H9 (cell line): ENCODE measurements at regions not wholly inside any gene's neighbourhood (a gene's known extent, or its start where the extent isn't known, plus 50 kb on each side); places are given as distances from the start of the nearest gene placed in this dataset.

ENCODE experiments used
- DNase-seq: peaks from one replicate; pipeline ENCODE4 v3.0.0-alpha.2; 2017
- H2AFZ ChIP-seq: one replicate; pipeline ENCODE4 v1.6.1; 2013; ENCODE audit warnings: mild to moderate bottlenecking, low read length, control low read depth, moderate library complexity
- H2AK5ac ChIP-seq: 2 replicates; pipeline ENCODE4 v1.6.1; 2013; ENCODE audit warnings: low read length, control low read depth, mixed read lengths; ENCODE audit not compliant: insufficient read length
- H2BK120ac ChIP-seq: one replicate; pipeline ENCODE4 v1.6.1; 2013; ENCODE audit warnings: low read depth, mild to moderate bottlenecking, low read length, control low read depth, inconsistent platforms; ENCODE audit not compliant: poor library complexity, severe bottlenecking
- H2BK12ac ChIP-seq: 2 replicates; pipeline ENCODE4 v1.6.1; 2013; ENCODE audit warnings: low read length, control low read depth, mixed read lengths, low read depth; ENCODE audit not compliant: insufficient read length
- H2BK15ac ChIP-seq: 2 replicates; pipeline ENCODE4 v1.6.1; 2013; ENCODE audit warnings: low read depth, low read length, control low read depth
- H2BK20ac ChIP-seq: one replicate; pipeline ENCODE4 v1.6.1; 2013; ENCODE audit warnings: low read depth, mild to moderate bottlenecking, low read length, control low read depth, inconsistent platforms; ENCODE audit not compliant: poor library complexity, severe bottlenecking
- H2BK5ac ChIP-seq: 2 replicates; pipeline ENCODE4 v1.6.1; 2013; ENCODE audit warnings: low read length, control low read depth, mixed read lengths; ENCODE audit not compliant: insufficient read length
- H3K14ac ChIP-seq: 2 replicates; pipeline ENCODE4 v1.6.1; 2013; ENCODE audit warnings: low read length, control low read depth; ENCODE audit not compliant: insufficient read depth
- H3K18ac ChIP-seq: 2 replicates; pipeline ENCODE4 v1.6.1; 2013; ENCODE audit warnings: low read depth, mild to moderate bottlenecking, mixed read lengths, low read length, control low read depth; ENCODE audit not compliant: insufficient read length
- H3K23ac ChIP-seq: 2 replicates; pipeline ENCODE4 v1.6.1; 2013; ENCODE audit warnings: low read length, control low read depth, mixed read lengths, low read depth; ENCODE audit not compliant: insufficient read length
- H3K23me2 ChIP-seq: 2 replicates; pipeline ENCODE4 v1.6.1; 2013; ENCODE audit warnings: low read depth, mild to moderate bottlenecking, mixed read lengths, low read length, control low read depth; ENCODE audit not compliant: insufficient read length, poor library complexity, severe bottlenecking
- H3K27ac ChIP-seq: 2 replicates; pipeline ENCODE4 v1.5.1; 2013; ENCODE audit warnings: low read length, control low read depth, mixed read lengths, low read depth; ENCODE audit not compliant: insufficient read length
- H3K27me3 ChIP-seq: 2 replicates; pipeline ENCODE4 v1.6.1; 2013; ENCODE audit warnings: low read length, control low read depth, inconsistent platforms; ENCODE audit not compliant: insufficient read depth
- H3K4ac ChIP-seq: 2 replicates; pipeline ENCODE4 v1.6.1; 2013; ENCODE audit warnings: low read depth, mild to moderate bottlenecking, control low read depth, inconsistent platforms, low read length, moderate library complexity
- H3K4me1 ChIP-seq: 2 replicates; pipeline ENCODE4 v1.6.1; 2013; ENCODE audit warnings: low read length, control low read depth, inconsistent platforms; ENCODE audit not compliant: insufficient read depth
- H3K4me2 ChIP-seq: 2 replicates; pipeline ENCODE4 v1.6.1; 2013; ENCODE audit warnings: low read length, control low read depth, mixed read lengths; ENCODE audit not compliant: insufficient read length, insufficient read depth
- H3K56ac ChIP-seq: 2 replicates; pipeline ENCODE4 v1.6.1; 2013; ENCODE audit warnings: low read depth, mild to moderate bottlenecking, mixed read lengths, low read length, control low read depth; ENCODE audit not compliant: insufficient read length
- H3K79me1 ChIP-seq: 2 replicates; pipeline ENCODE4 v1.6.1; 2013; ENCODE audit warnings: low read depth, mild to moderate bottlenecking, moderate library complexity, low read length, control low read depth, inconsistent platforms; ENCODE audit not compliant: insufficient read depth, poor library complexity, severe bottlenecking
- H3K79me2 ChIP-seq: 2 replicates; pipeline ENCODE4 v1.6.1; 2013; ENCODE audit warnings: low read length, control low read depth, inconsistent platforms; ENCODE audit not compliant: insufficient read depth
- H3K9ac ChIP-seq: 2 replicates; pipeline ENCODE4 v1.6.1; 2013; ENCODE audit warnings: low read length, control low read depth, mixed read lengths; ENCODE audit not compliant: insufficient read length; ENCODE audit errors: extremely low read depth
- H3K9me3 ChIP-seq: one replicate; pipeline ENCODE4 v1.6.1; 2013; ENCODE audit warnings: low read depth, low read length, inconsistent platforms; ENCODE audit not compliant: control insufficient read depth
- H3T11ph ChIP-seq: one replicate; pipeline ENCODE4 v1.6.1; 2013; ENCODE audit warnings: mild to moderate bottlenecking, low read length, control low read depth, inconsistent platforms
- H4K20me1 ChIP-seq: one replicate; pipeline ENCODE4 v1.6.1; 2013; ENCODE audit not compliant: control insufficient read depth, insufficient read length, insufficient read depth
- H4K5ac ChIP-seq: 2 replicates; pipeline ENCODE4 v1.6.1; 2013; ENCODE audit warnings: low read depth, mild to moderate bottlenecking, mixed read lengths, low read length, control low read depth; ENCODE audit not compliant: insufficient read length
- H4K8ac ChIP-seq: replicated peaks from 2 replicates; pipeline ENCODE4 v1.6.1; 2013; ENCODE audit warnings: low read length, control low read depth, mixed read lengths, low read depth; ENCODE audit not compliant: insufficient read length
- H4K91ac ChIP-seq: 2 replicates; pipeline ENCODE4 v1.6.1; 2013; ENCODE audit warnings: low read depth, mild to moderate bottlenecking, moderate library complexity, mixed read lengths, low read length, control low read depth; ENCODE audit not compliant: insufficient read length
- H3K27ac Mint-ChIP-seq, 3 experiments: 2 replicates in 2 of 3; 3 replicates in 1 of 3; pipeline ENCODE4 v1.8.0; 2020 to 2021; ENCODE audit warnings: mixed read lengths in 3 of 3, mild to moderate bottlenecking in 1 of 3, moderate library complexity in 1 of 3
- H3K27me3 Mint-ChIP-seq: 2 replicates; pipeline ENCODE4 v1.8.0; 2021; ENCODE audit warnings: low read depth, mild to moderate bottlenecking, moderate library complexity, mixed read lengths
- H3K36me3 Mint-ChIP-seq, 3 experiments: 2 replicates in 2 of 3; 3 replicates in 1 of 3; pipeline ENCODE4 v1.8.0; 2020 to 2021; ENCODE audit warnings: low read depth in 3 of 3, mixed read lengths in 3 of 3; ENCODE audit not compliant: insufficient read depth in 1 of 3
- H3K4me1 Mint-ChIP-seq, 2 experiments: 2 replicates each; pipeline ENCODE4 v1.8.0; 2020; ENCODE audit warnings: mixed read lengths in 2 of 2
- H3K4me3 Mint-ChIP-seq, 2 experiments: 2 replicates in 1 of 2; 3 replicates in 1 of 2; pipeline ENCODE4 v1.8.0; 2020 to 2021; ENCODE audit warnings: mild to moderate bottlenecking in 2 of 2, mixed read lengths in 2 of 2, moderate library complexity in 1 of 2
- H3K9me3 Mint-ChIP-seq, 2 experiments: 2 replicates in 1 of 2; 3 replicates in 1 of 2; pipeline ENCODE4 v1.8.0; 2020; ENCODE audit warnings: mild to moderate bottlenecking in 2 of 2, mixed read lengths in 2 of 2, moderate library complexity in 1 of 2
- CTCF ChIP-seq: fragments of 200-600 bp; sonication (generic); conservative IDR thresholded peaks from 3 replicates; pipeline ENCODE4 v1.8.0; 2021; ENCODE audit warnings: antibody characterized with exemption, mild to moderate bottlenecking
- WGBS: extraction: QIAGEN DNeasy Blood & Tissue Kit; methylation state at CpG from one replicate; pipeline ENCODE4 v1.1.7; 2013; ENCODE audit warnings: missing lambda C conversion rate, low lambda C conversion rate, mixed read lengths; ENCODE audit not compliant: insufficient read length; ENCODE audit errors: extremely low coverage; 5-methylcytosine and 5-hydroxymethylcytosine counted together

GRCh38 chr5:51606921-51607320 is 223.7 kb downstream of the ISL1 start:
- no peaks in the 10 kb centered on the region for H3K27me3 ChIP-seq
- no peak overlapping the region for H2AFZ ChIP-seq
- no peak overlapping the region for H4K8ac ChIP-seq
- H2BK120ac ChIP-seq = no peak overlapping the region
- H3K27ac ChIP-seq = no peak overlapping the region
- H3K9me3 ChIP-seq = no peaks in the 10 kb centered on the region
- no peaks in the 10 kb centered on the region for H3K36me3 Mint-ChIP-seq
- no peaks in the 10 kb centered on the region for H3K79me1 ChIP-seq
- peaks cover 2% of the 10 kb centered on the region for H3K27me3 Mint-ChIP-seq
- no peaks in the 10 kb centered on the region for H3K4me1 ChIP-seq
- no peak overlapping the region for H3K4ac ChIP-seq
- H3K9me3 Mint-ChIP-seq = no peaks in the 10 kb centered on the region
- DNase-seq = no peak
- no peak overlapping the region for H3K4me2 ChIP-seq
- no peak overlapping the region for H3K9ac ChIP-seq
- H3K4me3 Mint-ChIP-seq = no peak overlapping the region
- peaks cover 0 to 2% of the 10 kb centered on the region in 2 experiments; a peak in 1 of 4 replicates for H3K4me1 Mint-ChIP-seq
- H4K20me1 ChIP-seq = no peaks in the 10 kb centered on the region
- no peak overlapping the region for H2BK20ac ChIP-seq
- no peak overlapping the region for H3K23ac ChIP-seq
- no peak overlapping the region for H2BK5ac ChIP-seq
- no peak overlapping the region for H2BK12ac ChIP-seq
- H3K18ac ChIP-seq = no peak overlapping the region
- H2AK5ac ChIP-seq = no peak overlapping the region
- no peak overlapping the region for H4K91ac ChIP-seq
- no peak overlapping the region for H3T11ph ChIP-seq
- WGBS = no CpG with 5 or more reads among the region's 5 CpGs
- no peak overlapping the region for H3K27ac Mint-ChIP-seq
- no peaks in the 10 kb centered on the region for H3K23me2 ChIP-seq
- H3K79me2 ChIP-seq = no peaks in the 10 kb centered on the region
- H3K56ac ChIP-seq = no peak overlapping the region
- no peak overlapping the region for H3K14ac ChIP-seq
- TF ChIP-seq CTCF = no peak
- no peak overlapping the region for H2BK15ac ChIP-seq
- H4K5ac ChIP-seq = no peak overlapping the region
